ENCODE measurements at regions not wholly inside any gene's neighbourhood (a gene's known extent, or its start where the extent isn't known, plus 50 kb on each side); places are given as distances from the start of the nearest gene placed in this dataset.

GRCh38 chr22:49494555-49494954, 333.1 kb downstream of the BRD1 start:
- TF ChIP-seq EZH2 (IDR thresholded peaks at IDR 0.05; ENCODE audit: low read depth, unreplicated experiment): no peak
- TF ChIP-seq, protein P1, sequence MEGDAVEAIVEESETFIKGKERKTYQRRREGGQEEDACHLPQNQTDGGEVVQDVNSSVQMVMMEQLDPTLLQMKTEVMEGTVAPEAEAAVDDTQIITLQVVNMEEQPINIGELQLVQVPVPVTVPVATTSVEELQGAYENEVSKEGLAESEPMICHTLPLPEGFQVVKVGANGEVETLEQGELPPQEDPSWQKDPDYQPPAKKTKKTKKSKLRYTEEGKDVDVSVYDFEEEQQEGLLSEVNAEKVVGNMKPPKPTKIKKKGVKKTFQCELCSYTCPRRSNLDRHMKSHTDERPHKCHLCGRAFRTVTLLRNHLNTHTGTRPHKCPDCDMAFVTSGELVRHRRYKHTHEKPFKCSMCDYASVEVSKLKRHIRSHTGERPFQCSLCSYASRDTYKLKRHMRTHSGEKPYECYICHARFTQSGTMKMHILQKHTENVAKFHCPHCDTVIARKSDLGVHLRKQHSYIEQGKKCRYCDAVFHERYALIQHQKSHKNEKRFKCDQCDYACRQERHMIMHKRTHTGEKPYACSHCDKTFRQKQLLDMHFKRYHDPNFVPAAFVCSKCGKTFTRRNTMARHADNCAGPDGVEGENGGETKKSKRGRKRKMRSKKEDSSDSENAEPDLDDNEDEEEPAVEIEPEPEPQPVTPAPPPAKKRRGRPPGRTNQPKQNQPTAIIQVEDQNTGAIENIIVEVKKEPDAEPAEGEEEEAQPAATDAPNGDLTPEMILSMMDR (conservative IDR thresholded peaks at IDR 0.05; ENCODE audit: low read depth in 2 of 2): no peak
- TF ChIP-seq, protein P2, sequence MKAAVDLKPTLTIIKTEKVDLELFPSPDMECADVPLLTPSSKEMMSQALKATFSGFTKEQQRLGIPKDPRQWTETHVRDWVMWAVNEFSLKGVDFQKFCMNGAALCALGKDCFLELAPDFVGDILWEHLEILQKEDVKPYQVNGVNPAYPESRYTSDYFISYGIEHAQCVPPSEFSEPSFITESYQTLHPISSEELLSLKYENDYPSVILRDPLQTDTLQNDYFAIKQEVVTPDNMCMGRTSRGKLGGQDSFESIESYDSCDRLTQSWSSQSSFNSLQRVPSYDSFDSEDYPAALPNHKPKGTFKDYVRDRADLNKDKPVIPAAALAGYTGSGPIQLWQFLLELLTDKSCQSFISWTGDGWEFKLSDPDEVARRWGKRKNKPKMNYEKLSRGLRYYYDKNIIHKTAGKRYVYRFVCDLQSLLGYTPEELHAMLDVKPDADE (IDR thresholded peaks at IDR 0.05): no peak
- no peak for TF ChIP-seq REST (IDR thresholded peaks at IDR 0.05; ENCODE audit: unreplicated experiment)
- no peak for TF ChIP-seq POLR2AphosphoS5 (IDR thresholded peaks at IDR 0.05; ENCODE audit: low read depth)

Data from GM23338 (cell line).